ENCODE measurements at regions not wholly inside any gene's neighbourhood (a gene's known extent, or its start where the extent isn't known, plus 50 kb on each side); places are given as distances from the start of the nearest gene placed in this dataset.

GRCh38 chr22:49087716-49088601 lies 739.7 kb downstream of the BRD1 start (continued):
- TF ChIP-seq, protein P1, sequence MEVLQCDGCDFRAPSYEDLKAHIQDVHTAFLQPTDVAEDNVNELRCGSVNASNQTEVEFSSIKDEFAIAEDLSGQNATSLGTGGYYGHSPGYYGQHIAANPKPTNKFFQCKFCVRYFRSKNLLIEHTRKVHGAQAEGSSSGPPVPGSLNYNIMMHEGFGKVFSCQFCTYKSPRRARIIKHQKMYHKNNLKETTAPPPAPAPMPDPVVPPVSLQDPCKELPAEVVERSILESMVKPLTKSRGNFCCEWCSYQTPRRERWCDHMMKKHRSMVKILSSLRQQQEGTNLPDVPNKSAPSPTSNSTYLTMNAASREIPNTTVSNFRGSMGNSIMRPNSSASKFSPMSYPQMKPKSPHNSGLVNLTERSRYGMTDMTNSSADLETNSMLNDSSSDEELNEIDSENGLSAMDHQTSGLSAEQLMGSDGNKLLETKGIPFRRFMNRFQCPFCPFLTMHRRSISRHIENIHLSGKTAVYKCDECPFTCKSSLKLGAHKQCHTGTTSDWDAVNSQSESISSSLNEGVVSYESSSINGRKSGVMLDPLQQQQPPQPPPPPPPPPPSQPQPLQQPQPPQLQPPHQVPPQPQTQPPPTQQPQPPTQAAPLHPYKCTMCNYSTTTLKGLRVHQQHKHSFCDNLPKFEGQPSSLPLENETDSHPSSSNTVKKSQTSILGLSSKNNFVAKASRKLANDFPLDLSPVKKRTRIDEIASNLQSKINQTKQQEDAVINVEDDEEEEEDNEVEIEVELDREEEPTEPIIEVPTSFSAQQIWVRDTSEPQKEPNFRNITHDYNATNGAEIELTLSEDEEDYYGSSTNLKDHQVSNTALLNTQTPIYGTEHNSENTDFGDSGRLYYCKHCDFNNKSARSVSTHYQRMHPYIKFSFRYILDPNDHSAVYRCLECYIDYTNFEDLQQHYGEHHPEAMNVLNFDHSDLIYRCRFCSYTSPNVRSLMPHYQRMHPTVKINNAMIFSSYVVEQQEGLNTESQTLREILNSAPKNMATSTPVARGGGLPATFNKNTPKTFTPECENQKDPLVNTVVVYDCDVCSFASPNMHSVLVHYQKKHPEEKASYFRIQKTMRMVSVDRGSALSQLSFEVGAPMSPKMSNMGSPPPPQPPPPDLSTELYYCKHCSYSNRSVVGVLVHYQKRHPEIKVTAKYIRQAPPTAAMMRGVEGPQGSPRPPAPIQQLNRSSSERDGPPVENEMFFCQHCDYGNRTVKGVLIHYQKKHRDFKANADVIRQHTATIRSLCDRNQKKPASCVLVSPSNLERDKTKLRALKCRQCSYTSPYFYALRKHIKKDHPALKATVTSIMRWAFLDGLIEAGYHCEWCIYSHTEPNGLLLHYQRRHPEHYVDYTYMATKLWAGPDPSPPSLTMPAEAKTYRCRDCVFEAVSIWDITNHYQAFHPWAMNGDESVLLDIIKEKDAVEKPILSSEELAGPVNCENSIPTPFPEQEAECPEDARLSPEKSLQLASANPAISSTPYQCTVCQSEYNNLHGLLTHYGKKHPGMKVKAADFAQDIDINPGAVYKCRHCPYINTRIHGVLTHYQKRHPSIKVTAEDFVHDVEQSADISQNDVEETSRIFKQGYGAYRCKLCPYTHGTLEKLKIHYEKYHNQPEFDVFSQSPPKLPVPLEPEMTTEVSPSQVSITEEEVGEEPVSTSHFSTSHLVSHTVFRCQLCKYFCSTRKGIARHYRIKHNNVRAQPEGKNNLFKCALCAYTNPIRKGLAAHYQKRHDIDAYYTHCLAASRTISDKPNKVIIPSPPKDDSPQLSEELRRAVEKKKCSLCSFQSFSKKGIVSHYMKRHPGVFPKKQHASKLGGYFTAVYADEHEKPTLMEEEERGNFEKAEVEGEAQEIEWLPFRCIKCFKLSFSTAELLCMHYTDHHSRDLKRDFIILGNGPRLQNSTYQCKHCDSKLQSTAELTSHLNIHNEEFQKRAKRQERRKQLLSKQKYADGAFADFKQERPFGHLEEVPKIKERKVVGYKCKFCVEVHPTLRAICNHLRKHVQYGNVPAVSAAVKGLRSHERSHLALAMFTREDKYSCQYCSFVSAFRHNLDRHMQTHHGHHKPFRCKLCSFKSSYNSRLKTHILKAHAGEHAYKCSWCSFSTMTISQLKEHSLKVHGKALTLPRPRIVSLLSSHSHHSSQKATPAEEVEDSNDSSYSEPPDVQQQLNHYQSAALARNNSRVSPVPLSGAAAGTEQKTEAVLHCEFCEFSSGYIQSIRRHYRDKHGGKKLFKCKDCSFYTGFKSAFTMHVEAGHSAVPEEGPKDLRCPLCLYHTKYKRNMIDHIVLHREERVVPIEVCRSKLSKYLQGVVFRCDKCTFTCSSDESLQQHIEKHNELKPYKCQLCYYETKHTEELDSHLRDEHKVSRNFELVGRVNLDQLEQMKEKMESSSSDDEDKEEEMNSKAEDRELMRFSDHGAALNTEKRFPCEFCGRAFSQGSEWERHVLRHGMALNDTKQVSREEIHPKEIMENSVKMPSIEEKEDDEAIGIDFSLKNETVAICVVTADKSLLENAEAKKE (CRISPR knock-in tag; IDR thresholded peaks at IDR 0.05), result no peak
- TF ChIP-seq REST (IDR thresholded peaks at IDR 0.05; ENCODE audit: unreplicated experiment) (no peak), NANOG (IDR thresholded peaks at IDR 0.05; ENCODE audit: borderline replicate concordance) (no peak), EZH2phosphoT487 (IDR thresholded peaks at IDR 0.05; ENCODE audit: unreplicated experiment) (no peak)

All from GM23338 (cell line).